ENCODE measurements at regions not wholly inside any gene's neighbourhood (a gene's known extent, or its start where the extent isn't known, plus 50 kb on each side); places are given as distances from the start of the nearest gene placed in this dataset.

GRCh38 chr7:45367026-45367425, 207.1 kb upstream of the ADCY1 start:
- TF ChIP-seq MAX (IDR thresholded peaks at IDR 0.05), result no peak
- no peak for TF ChIP-seq EP300 (IDR thresholded peaks at IDR 0.05; ENCODE audit: borderline replicate concordance)
- no peak for TF ChIP-seq RAD21 (IDR thresholded peaks at IDR 0.05; ENCODE audit: low read depth)
- no peak for TF ChIP-seq TCF12 (IDR thresholded peaks at IDR 0.05; ENCODE audit: low read depth)
- TF ChIP-seq, protein P1, sequence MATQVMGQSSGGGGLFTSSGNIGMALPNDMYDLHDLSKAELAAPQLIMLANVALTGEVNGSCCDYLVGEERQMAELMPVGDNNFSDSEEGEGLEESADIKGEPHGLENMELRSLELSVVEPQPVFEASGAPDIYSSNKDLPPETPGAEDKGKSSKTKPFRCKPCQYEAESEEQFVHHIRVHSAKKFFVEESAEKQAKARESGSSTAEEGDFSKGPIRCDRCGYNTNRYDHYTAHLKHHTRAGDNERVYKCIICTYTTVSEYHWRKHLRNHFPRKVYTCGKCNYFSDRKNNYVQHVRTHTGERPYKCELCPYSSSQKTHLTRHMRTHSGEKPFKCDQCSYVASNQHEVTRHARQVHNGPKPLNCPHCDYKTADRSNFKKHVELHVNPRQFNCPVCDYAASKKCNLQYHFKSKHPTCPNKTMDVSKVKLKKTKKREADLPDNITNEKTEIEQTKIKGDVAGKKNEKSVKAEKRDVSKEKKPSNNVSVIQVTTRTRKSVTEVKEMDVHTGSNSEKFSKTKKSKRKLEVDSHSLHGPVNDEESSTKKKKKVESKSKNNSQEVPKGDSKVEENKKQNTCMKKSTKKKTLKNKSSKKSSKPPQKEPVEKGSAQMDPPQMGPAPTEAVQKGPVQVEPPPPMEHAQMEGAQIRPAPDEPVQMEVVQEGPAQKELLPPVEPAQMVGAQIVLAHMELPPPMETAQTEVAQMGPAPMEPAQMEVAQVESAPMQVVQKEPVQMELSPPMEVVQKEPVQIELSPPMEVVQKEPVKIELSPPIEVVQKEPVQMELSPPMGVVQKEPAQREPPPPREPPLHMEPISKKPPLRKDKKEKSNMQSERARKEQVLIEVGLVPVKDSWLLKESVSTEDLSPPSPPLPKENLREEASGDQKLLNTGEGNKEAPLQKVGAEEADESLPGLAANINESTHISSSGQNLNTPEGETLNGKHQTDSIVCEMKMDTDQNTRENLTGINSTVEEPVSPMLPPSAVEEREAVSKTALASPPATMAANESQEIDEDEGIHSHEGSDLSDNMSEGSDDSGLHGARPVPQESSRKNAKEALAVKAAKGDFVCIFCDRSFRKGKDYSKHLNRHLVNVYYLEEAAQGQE (IDR thresholded peaks at IDR 0.05; ENCODE audit: low read depth), result no peak
- TF ChIP-seq ZBTB7A (IDR thresholded peaks at IDR 0.05; ENCODE audit: low read depth), result no peak
- TF ChIP-seq NFIC (IDR thresholded peaks at IDR 0.05), result no peak
- no peak for TF ChIP-seq TEAD4 (IDR thresholded peaks at IDR 0.05)
- no peak for TF ChIP-seq TAF1 (IDR thresholded peaks at IDR 0.05; ENCODE audit: low read depth)
- no peak for TF ChIP-seq YY1 (IDR thresholded peaks at IDR 0.05; ENCODE audit: low read depth)
- TF ChIP-seq CREB1 (IDR thresholded peaks at IDR 0.05; ENCODE audit: low read depth), result no peak
- no peak for TF ChIP-seq FOXM1 (IDR thresholded peaks at IDR 0.05; ENCODE audit: borderline replicate concordance, low read depth)
- TF ChIP-seq EGR1 (IDR thresholded peaks at IDR 0.05), result no peak

DNA sequence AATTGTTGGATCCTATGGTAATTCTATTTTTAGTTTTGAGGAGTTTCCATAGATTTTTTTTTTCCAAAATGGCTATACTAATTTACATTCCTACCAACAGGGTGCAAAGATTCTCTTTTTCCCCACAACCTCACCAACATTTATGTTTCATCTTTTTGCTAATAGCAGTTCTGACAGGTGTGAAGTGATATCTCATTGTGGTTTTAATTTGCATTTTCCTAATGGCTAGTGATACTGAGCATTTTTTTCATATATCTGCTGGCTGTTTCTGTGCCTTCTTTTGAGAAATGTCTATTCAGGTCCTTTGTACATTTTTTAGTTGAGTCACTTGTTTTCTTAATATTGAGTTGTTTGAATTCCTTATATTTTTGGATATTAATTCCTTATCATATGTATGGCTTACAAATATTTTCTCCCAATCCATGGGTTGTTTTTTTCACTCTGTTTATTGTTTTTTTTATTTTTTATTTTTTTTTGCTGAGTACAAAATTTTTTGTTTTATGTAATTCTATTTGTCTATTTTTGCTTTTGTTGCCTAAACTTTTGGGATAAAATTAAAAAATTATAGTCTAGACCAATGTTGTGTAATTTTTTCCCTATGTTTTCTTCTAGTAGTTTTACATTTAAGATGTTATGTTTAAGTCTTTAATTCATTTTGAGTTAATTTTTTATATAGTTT, 205.9 kb upstream of the ADCY1 start:
- TF ChIP-seq EP300 (IDR thresholded peaks at IDR 0.05; ENCODE audit: borderline replicate concordance) (no peak), FOXM1 (IDR thresholded peaks at IDR 0.05; ENCODE audit: borderline replicate concordance, low read depth) (no peak), MAX (IDR thresholded peaks at IDR 0.05) (no peak), TEAD4 (IDR thresholded peaks at IDR 0.05) (no peak), CREB1 (IDR thresholded peaks at IDR 0.05; ENCODE audit: low read depth) (no peak), ZBTB7A (IDR thresholded peaks at IDR 0.05; ENCODE audit: low read depth) (no peak), YY1 (IDR thresholded peaks at IDR 0.05; ENCODE audit: low read depth) (no peak), TAF1 (IDR thresholded peaks at IDR 0.05; ENCODE audit: low read depth) (no peak), RAD21 (IDR thresholded peaks at IDR 0.05; ENCODE audit: low read depth) (no peak), CEBPB (IDR thresholded peaks at IDR 0.05) (no peak)
- TF ChIP-seq, protein P1 (IDR thresholded peaks at IDR 0.05; ENCODE audit: low read depth), result no peak
- TF ChIP-seq, protein P2, sequence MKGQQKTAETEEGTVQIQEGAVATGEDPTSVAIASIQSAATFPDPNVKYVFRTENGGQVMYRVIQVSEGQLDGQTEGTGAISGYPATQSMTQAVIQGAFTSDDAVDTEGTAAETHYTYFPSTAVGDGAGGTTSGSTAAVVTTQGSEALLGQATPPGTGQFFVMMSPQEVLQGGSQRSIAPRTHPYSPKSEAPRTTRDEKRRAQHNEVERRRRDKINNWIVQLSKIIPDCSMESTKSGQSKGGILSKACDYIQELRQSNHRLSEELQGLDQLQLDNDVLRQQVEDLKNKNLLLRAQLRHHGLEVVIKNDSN (IDR thresholded peaks at IDR 0.05), result no peak

- TF ChIP-seq FOXM1 (IDR thresholded peaks at IDR 0.05; ENCODE audit: borderline replicate concordance, low read depth) (no peak), CEBPB (IDR thresholded peaks at IDR 0.05) (no peak)
- TF ChIP-seq, protein P1 (IDR thresholded peaks at IDR 0.05; ENCODE audit: low read depth), result no peak
Observed at GRCh38 chr7:45384499-45384898, 189.7 kb upstream of the ADCY1 start.

DNA sequence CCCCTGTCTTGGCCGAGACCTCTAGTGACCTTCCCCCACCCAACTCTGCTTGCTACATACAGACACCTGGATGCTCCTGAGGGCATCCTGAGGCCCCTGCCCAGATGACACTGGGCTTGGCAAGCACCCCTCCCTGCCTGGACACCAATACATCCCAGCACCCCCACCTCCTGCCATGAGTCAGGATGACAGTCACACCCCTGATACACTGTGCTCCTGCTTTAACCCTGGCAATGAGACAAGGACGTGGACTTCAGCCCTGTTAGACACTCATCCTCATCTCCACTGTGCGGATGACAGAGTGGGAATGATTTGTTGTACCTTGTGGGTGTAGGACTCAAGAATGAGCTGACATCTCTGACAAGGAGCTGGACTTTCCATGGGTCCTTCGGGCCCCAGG, 186.3 kb upstream of the ADCY1 start:
- no peak for TF ChIP-seq TAF1 (IDR thresholded peaks at IDR 0.05; ENCODE audit: low read depth)
- TF ChIP-seq CEBPB (IDR thresholded peaks at IDR 0.05), result no peak
- no peak for TF ChIP-seq ZBTB7A (IDR thresholded peaks at IDR 0.05; ENCODE audit: low read depth)
- TF ChIP-seq TEAD4 (IDR thresholded peaks at IDR 0.05), result no peak
- no peak for TF ChIP-seq YY1 (IDR thresholded peaks at IDR 0.05; ENCODE audit: low read depth)
- no peak for TF ChIP-seq MAX (IDR thresholded peaks at IDR 0.05)
- no peak for TF ChIP-seq EGR1 (IDR thresholded peaks at IDR 0.05)
- no peak for TF ChIP-seq FOXM1 (IDR thresholded peaks at IDR 0.05; ENCODE audit: borderline replicate concordance, low read depth)
- no peak for TF ChIP-seq CREB1 (IDR thresholded peaks at IDR 0.05; ENCODE audit: low read depth)

Data from Ishikawa (cell line).